ENCODE measurements at regions not wholly inside any gene's neighbourhood (a gene's known extent, or its start where the extent isn't known, plus 50 kb on each side); places are given as distances from the start of the nearest gene placed in this dataset.
"Not testable (repeated sequence)": the region's sequence is repeated elsewhere in the genome, so short reads cannot be mapped to it uniquely, and the experiment has no call there.

GRCh38 chr1:187999973-188000372 is 1171.2 kb downstream of the PLA2G4A start:
- H3K9me2 ChIP-seq (ENCODE audit: low read depth, low read length): no peaks in the 10 kb centered on the region
- no peaks in the 10 kb centered on the region for H3F3A ChIP-seq (ENCODE audit: insufficient read depth, low read length)
- no peak overlapping the region for H3K9ac ChIP-seq (ENCODE audit: low read length)
- no peak overlapping the region for H3K4me2 ChIP-seq (ENCODE audit: low read length)
- no peak for TF ChIP-seq EZH2 (IDR thresholded peaks at IDR 0.05; ENCODE audit: borderline replicate concordance, low read length)
- TF ChIP-seq, protein P1, sequence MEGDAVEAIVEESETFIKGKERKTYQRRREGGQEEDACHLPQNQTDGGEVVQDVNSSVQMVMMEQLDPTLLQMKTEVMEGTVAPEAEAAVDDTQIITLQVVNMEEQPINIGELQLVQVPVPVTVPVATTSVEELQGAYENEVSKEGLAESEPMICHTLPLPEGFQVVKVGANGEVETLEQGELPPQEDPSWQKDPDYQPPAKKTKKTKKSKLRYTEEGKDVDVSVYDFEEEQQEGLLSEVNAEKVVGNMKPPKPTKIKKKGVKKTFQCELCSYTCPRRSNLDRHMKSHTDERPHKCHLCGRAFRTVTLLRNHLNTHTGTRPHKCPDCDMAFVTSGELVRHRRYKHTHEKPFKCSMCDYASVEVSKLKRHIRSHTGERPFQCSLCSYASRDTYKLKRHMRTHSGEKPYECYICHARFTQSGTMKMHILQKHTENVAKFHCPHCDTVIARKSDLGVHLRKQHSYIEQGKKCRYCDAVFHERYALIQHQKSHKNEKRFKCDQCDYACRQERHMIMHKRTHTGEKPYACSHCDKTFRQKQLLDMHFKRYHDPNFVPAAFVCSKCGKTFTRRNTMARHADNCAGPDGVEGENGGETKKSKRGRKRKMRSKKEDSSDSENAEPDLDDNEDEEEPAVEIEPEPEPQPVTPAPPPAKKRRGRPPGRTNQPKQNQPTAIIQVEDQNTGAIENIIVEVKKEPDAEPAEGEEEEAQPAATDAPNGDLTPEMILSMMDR (IDR thresholded peaks at IDR 0.05; ENCODE audit: low read length): no peak
- no peaks in the 10 kb centered on the region for H4K20me1 ChIP-seq (ENCODE audit: insufficient read depth, low read length)
- H3K4me3 ChIP-seq (ENCODE audit: low read depth, low read length, poor library complexity, severe bottlenecking): no peak overlapping the region
- H2AFZ ChIP-seq (ENCODE audit: low read length): no peak overlapping the region
- no peaks in the 10 kb centered on the region for H3K4me1 ChIP-seq (ENCODE audit: insufficient read depth, low read length, severe bottlenecking)
- H3K36me3 ChIP-seq (ENCODE audit: insufficient read depth, low read length): no peaks in the 10 kb centered on the region
- no peaks in the 10 kb centered on the region for H3K79me2 ChIP-seq (ENCODE audit: insufficient read depth, low read length)
- no peaks in the 10 kb centered on the region for H3K27me3 ChIP-seq (ENCODE audit: insufficient read depth, low read length)
- no peaks in the 10 kb centered on the region for H3K9me3 ChIP-seq (ENCODE audit: low read length)
- no peak overlapping the region for H3K27ac ChIP-seq (ENCODE audit: low read depth, low read length, poor library complexity, severe bottlenecking)

- H3K4me2 ChIP-seq (ENCODE audit: low read length); H2AFZ ChIP-seq (ENCODE audit: low read length): not testable (repeated sequence)
Measured at GRCh38 chr1:188003687-188004086, 1174.9 kb downstream of the PLA2G4A start.

DNA sequence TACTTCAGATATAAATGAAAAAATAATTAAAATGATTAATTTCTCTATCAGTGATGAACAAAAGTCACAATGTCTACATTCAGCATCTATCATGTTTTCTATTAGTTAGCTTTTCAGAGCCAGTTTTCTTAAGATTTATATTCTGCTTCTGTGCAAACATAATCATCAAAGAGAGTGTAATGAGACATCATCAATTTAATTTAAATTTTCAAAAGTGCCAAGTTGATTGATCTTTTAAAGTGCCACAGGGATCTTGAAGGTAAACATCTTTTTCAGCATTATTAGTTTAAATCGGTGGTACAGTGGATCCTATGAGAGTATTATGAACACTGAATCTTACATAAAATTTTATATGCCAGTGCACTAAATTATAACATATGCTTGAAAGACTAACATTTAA is 1176.1 kb downstream of the PLA2G4A start:
- Histone ChIP-seq H4K20me1 (ENCODE audit: insufficient read depth, low read length) (no peaks in the 10 kb centered on the region), H3F3A (ENCODE audit: insufficient read depth, low read length) (no peaks in the 10 kb centered on the region), H3K27me3 (ENCODE audit: insufficient read depth, low read length) (no peaks in the 10 kb centered on the region), H3K36me3 (ENCODE audit: insufficient read depth, low read length) (no peaks in the 10 kb centered on the region), H3K9me3 (ENCODE audit: low read length) (no peaks in the 10 kb centered on the region), H3K9ac (ENCODE audit: low read length) (no peak overlapping the region), H3K79me2 (ENCODE audit: insufficient read depth, low read length) (no peaks in the 10 kb centered on the region), H2AFZ (ENCODE audit: low read length) (no peak overlapping the region), H3K4me2 (ENCODE audit: low read length) (no peak overlapping the region), H3K27ac (ENCODE audit: low read depth, low read length, poor library complexity, severe bottlenecking) (no peak overlapping the region), H3K9me2 (ENCODE audit: low read depth, low read length) (no peaks in the 10 kb centered on the region), H3K4me1 (ENCODE audit: insufficient read depth, low read length, severe bottlenecking) (no peaks in the 10 kb centered on the region), H3K4me3 (ENCODE audit: low read depth, low read length, poor library complexity, severe bottlenecking) (no peak overlapping the region)
- TF ChIP-seq, protein P1 (IDR thresholded peaks at IDR 0.05; ENCODE audit: low read length): no peak
- no peak for TF ChIP-seq EZH2 (IDR thresholded peaks at IDR 0.05; ENCODE audit: borderline replicate concordance, low read length)

More at GRCh38 chr1:188003687-188004086, 1174.9 kb downstream of the PLA2G4A start:
- not testable (repeated sequence) for H3K9ac ChIP-seq (ENCODE audit: low read length); H3K4me1 ChIP-seq (ENCODE audit: insufficient read depth, low read length, severe bottlenecking); H3F3A ChIP-seq (ENCODE audit: insufficient read depth, low read length); H3K9me3 ChIP-seq (ENCODE audit: low read length); H3K36me3 ChIP-seq (ENCODE audit: insufficient read depth, low read length); H3K79me2 ChIP-seq (ENCODE audit: insufficient read depth, low read length); H3K4me3 ChIP-seq (ENCODE audit: low read depth, low read length, poor library complexity, severe bottlenecking); H3K27me3 ChIP-seq (ENCODE audit: insufficient read depth, low read length); H4K20me1 ChIP-seq (ENCODE audit: insufficient read depth, low read length); H3K27ac ChIP-seq (ENCODE audit: low read depth, low read length, poor library complexity, severe bottlenecking); H3K9me2 ChIP-seq (ENCODE audit: low read depth, low read length)

GRCh38 chr1:188006354-188006753 is 1177.6 kb downstream of the PLA2G4A start:
- no peak overlapping the region for H3K4me2 ChIP-seq (ENCODE audit: low read length)
- no peaks in the 10 kb centered on the region for H3K27me3 ChIP-seq (ENCODE audit: insufficient read depth, low read length)
- no peak overlapping the region for H3K27ac ChIP-seq (ENCODE audit: low read depth, low read length, poor library complexity, severe bottlenecking)
- H3K9me2 ChIP-seq (ENCODE audit: low read depth, low read length): no peaks in the 10 kb centered on the region
- no peak overlapping the region for H2AFZ ChIP-seq (ENCODE audit: low read length)
- no peak overlapping the region for H3K4me3 ChIP-seq (ENCODE audit: low read depth, low read length, poor library complexity, severe bottlenecking)
- no peak overlapping the region for H3K9ac ChIP-seq (ENCODE audit: low read length)
- no peaks in the 10 kb centered on the region for H3K4me1 ChIP-seq (ENCODE audit: insufficient read depth, low read length, severe bottlenecking)
- no peaks in the 10 kb centered on the region for H4K20me1 ChIP-seq (ENCODE audit: insufficient read depth, low read length)
- no peaks in the 10 kb centered on the region for H3K79me2 ChIP-seq (ENCODE audit: insufficient read depth, low read length)
- H3F3A ChIP-seq (ENCODE audit: insufficient read depth, low read length): no peaks in the 10 kb centered on the region
- no peaks in the 10 kb centered on the region for H3K9me3 ChIP-seq (ENCODE audit: low read length)
- TF ChIP-seq, protein P1 (IDR thresholded peaks at IDR 0.05; ENCODE audit: low read length): no peak
- no peak for TF ChIP-seq EZH2 (IDR thresholded peaks at IDR 0.05; ENCODE audit: borderline replicate concordance, low read length)
- H3K36me3 ChIP-seq (ENCODE audit: insufficient read depth, low read length): no peaks in the 10 kb centered on the region

DNA sequence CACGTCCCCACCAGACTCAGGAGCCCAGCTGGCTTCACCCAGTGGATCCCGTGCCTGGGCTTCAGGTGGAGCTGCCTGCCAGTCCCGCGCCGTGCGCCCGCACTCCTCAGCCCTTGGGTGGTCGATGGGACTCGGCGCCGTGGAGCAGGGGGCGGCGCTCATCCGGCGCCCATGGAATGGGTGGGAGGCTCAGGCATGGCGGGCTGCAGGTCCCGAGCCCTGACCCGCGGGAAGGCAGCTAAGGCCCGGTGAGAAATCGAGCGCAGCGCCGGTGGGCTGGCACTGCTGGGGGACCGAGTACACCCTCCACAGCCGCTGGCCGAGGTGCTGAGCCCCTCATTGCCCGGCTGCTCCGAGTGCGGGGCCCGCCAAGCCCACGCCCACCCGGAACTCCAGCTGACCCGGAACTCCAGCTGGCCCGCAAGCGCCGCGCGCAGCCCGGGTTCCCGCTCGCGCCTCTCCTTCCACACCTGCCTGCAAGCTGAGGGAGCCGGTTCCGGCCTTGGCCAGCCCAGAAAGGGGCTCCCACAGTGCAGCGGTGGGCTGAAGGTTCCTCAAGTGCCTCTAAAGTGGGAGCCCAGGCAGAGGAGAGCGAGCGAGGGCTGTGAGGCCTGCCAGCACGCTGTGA is 1184.6 kb downstream of the PLA2G4A start:
- not testable (repeated sequence) for H3F3A ChIP-seq (ENCODE audit: insufficient read depth, low read length); H3K4me3 ChIP-seq (ENCODE audit: low read depth, low read length, poor library complexity, severe bottlenecking)

More for the DNA sequence above, 1184.6 kb downstream of the PLA2G4A start:
- H4K20me1 ChIP-seq (ENCODE audit: insufficient read depth, low read length); H3K4me1 ChIP-seq (ENCODE audit: insufficient read depth, low read length, severe bottlenecking); H3K9me2 ChIP-seq (ENCODE audit: low read depth, low read length); H3K79me2 ChIP-seq (ENCODE audit: insufficient read depth, low read length); H2AFZ ChIP-seq (ENCODE audit: low read length); H3K27me3 ChIP-seq (ENCODE audit: insufficient read depth, low read length); H3K9ac ChIP-seq (ENCODE audit: low read length); H3K4me2 ChIP-seq (ENCODE audit: low read length); H3K9me3 ChIP-seq (ENCODE audit: low read length); H3K27ac ChIP-seq (ENCODE audit: low read depth, low read length, poor library complexity, severe bottlenecking); H3K36me3 ChIP-seq (ENCODE audit: insufficient read depth, low read length): not testable (repeated sequence)
